ENCODE measurements at regions not wholly inside any gene's neighbourhood (a gene's known extent, or its start where the extent isn't known, plus 50 kb on each side); places are given as distances from the start of the nearest gene placed in this dataset.

DNA sequence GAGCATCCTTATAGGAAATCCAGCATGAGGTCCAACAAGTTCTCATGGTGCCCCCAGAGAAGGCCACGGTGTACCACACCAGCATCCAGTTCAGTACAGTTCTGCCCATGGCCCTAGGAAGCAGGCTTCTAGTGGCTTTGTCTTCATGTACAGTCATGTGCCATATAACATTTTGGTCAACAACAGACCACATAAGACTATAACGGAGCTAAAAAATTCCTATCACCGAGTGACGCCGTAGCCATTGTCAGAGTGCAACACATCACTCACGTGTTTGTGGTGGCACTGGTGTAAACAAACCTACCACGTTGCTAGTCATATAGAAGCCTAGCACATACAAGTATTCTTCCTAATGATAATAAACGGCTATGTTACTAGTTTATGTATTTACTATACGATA, 209.0 kb downstream of the ARRDC4 start:
- Histone ChIP-seq H3K27me3 (ENCODE audit: insufficient read depth, low read length) (no peaks in the 10 kb centered on the region), H3K79me2 (ENCODE audit: insufficient read depth, low read length) (no peaks in the 10 kb centered on the region), H4K20me1 (ENCODE audit: insufficient read depth, low read length) (no peaks in the 10 kb centered on the region), H3K4me2 (ENCODE audit: insufficient read depth, low read length) (no peak overlapping the region), H3K9me3 (ENCODE audit: low read depth, low read length) (no peaks in the 10 kb centered on the region), H3K27ac (ENCODE audit: low read depth, low read length) (no peak overlapping the region), H3K4me3 (ENCODE audit: insufficient read depth, low read length) (no peak overlapping the region), H2AFZ (ENCODE audit: low read length) (no peak overlapping the region), H3K36me3 (ENCODE audit: insufficient read depth, low read length) (no peaks in the 10 kb centered on the region), H3K4me1 (ENCODE audit: insufficient read depth, low read length) (no peaks in the 10 kb centered on the region)
- no peak for DNase-seq (ENCODE audit: insufficient read length, low spot score, missing footprints)
- TF ChIP-seq, protein P1, sequence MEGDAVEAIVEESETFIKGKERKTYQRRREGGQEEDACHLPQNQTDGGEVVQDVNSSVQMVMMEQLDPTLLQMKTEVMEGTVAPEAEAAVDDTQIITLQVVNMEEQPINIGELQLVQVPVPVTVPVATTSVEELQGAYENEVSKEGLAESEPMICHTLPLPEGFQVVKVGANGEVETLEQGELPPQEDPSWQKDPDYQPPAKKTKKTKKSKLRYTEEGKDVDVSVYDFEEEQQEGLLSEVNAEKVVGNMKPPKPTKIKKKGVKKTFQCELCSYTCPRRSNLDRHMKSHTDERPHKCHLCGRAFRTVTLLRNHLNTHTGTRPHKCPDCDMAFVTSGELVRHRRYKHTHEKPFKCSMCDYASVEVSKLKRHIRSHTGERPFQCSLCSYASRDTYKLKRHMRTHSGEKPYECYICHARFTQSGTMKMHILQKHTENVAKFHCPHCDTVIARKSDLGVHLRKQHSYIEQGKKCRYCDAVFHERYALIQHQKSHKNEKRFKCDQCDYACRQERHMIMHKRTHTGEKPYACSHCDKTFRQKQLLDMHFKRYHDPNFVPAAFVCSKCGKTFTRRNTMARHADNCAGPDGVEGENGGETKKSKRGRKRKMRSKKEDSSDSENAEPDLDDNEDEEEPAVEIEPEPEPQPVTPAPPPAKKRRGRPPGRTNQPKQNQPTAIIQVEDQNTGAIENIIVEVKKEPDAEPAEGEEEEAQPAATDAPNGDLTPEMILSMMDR (IDR thresholded peaks at IDR 0.05; ENCODE audit: extremely low read depth, low read depth, low read length): no peak

DNA sequence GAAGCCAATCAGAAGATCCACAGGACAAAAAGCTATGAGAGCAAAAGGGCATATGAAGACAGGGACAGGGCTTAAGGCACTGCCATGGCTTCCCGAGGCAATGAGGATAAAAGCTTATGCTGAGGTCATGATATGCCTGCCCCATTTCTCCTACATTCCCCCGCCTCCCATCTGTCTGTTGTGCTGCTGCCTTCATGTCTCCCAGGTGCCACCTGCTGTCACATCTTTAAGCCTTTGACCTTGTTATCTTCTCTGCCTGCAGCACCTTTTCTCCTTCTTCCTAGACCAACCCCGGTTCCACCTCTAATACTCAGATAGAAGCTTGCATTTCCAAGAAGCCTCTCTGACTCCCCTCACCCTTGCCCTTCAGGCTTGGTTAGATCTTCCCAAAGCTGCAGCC, 213.8 kb downstream of the ARRDC4 start:
- Histone ChIP-seq H3K4me1 (ENCODE audit: insufficient read depth, low read length) (no peaks in the 10 kb centered on the region), H3K4me2 (ENCODE audit: insufficient read depth, low read length) (no peak overlapping the region), H3K27me3 (ENCODE audit: insufficient read depth, low read length) (no peaks in the 10 kb centered on the region), H3K9me3 (ENCODE audit: low read depth, low read length) (no peaks in the 10 kb centered on the region), H4K20me1 (ENCODE audit: insufficient read depth, low read length) (no peaks in the 10 kb centered on the region), H3K4me3 (ENCODE audit: insufficient read depth, low read length) (no peak overlapping the region), H3K27ac (ENCODE audit: low read depth, low read length) (no peak overlapping the region), H3K79me2 (ENCODE audit: insufficient read depth, low read length) (no peaks in the 10 kb centered on the region), H2AFZ (ENCODE audit: low read length) (no peak overlapping the region), H3K36me3 (ENCODE audit: insufficient read depth, low read length) (no peaks in the 10 kb centered on the region)
- TF ChIP-seq, protein P1 (IDR thresholded peaks at IDR 0.05; ENCODE audit: extremely low read depth, low read depth, low read length): no peak
- DNase-seq (ENCODE audit: insufficient read length, low spot score, missing footprints): no peak

DNA sequence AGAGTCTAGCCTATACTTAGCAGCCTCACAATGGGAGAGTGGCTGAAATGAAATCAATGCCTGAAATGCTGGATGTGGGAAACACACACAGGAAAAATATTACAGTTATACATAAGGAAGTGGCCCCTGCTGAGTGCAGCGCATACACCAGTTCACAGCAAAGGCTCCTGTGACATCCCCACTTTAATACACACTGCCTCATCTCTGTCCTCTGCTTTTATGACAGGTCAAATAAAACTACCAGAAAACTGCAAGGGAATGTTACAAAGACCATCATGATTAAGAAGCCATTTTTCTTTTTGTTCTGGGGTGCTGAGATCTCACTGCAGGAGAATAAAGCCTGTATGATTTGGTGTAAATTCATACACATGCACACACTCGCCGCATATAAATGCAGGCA, 214.3 kb downstream of the ARRDC4 start:
- no peaks in the 10 kb centered on the region for H3K79me2 ChIP-seq (ENCODE audit: insufficient read depth, low read length)
- H3K27ac ChIP-seq (ENCODE audit: low read depth, low read length): no peak overlapping the region
- no peaks in the 10 kb centered on the region for H4K20me1 ChIP-seq (ENCODE audit: insufficient read depth, low read length)
- H3K4me2 ChIP-seq (ENCODE audit: insufficient read depth, low read length): no peak overlapping the region
- H3K9me3 ChIP-seq (ENCODE audit: low read depth, low read length): no peaks in the 10 kb centered on the region
- DNase-seq (ENCODE audit: insufficient read length, low spot score, missing footprints): no peak
- no peaks in the 10 kb centered on the region for H3K4me1 ChIP-seq (ENCODE audit: insufficient read depth, low read length)
- no peaks in the 10 kb centered on the region for H3K27me3 ChIP-seq (ENCODE audit: insufficient read depth, low read length)
- TF ChIP-seq, protein P1 (IDR thresholded peaks at IDR 0.05; ENCODE audit: extremely low read depth, low read depth, low read length): no peak
- no peak overlapping the region for H2AFZ ChIP-seq (ENCODE audit: low read length)
- H3K36me3 ChIP-seq (ENCODE audit: insufficient read depth, low read length): no peaks in the 10 kb centered on the region
- no peak overlapping the region for H3K4me3 ChIP-seq (ENCODE audit: insufficient read depth, low read length)

DNA sequence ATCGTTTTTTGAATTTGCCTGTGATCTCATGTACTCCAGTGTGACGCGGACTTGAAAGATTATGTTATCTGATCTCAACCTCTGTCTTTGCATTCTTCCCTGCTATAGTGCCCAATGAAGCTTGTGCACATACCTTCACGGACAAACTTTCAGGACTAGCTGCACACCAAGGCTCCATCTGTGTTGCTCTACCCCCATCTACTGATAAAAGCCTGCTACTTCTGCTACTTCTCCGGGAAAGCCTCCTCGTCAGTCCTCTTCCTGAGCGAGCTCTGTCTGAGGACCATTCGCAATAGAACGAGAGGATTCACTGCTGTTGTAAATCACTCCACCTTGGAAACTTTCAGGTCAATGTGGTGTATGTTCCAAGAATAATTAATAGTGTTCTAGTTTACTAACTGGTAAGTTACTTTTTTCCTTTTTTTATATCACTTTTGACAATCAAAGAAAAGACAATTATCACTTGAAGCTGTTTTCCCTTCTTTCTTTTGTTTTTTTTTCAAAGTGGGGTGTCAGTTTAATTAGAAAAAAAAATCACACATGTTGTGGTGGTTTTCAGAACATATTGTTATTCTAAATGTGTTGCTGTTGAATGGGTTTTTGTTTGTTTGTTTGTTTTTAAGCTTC, 217.6 kb downstream of the ARRDC4 start:
- H3K36me3 ChIP-seq (ENCODE audit: insufficient read depth, low read length): no peaks in the 10 kb centered on the region
- no peak for DNase-seq (ENCODE audit: insufficient read length, low spot score, missing footprints)
- TF ChIP-seq, protein P1 (IDR thresholded peaks at IDR 0.05; ENCODE audit: extremely low read depth, low read depth, low read length): peak; percentile 43
- no peaks in the 10 kb centered on the region for H3K79me2 ChIP-seq (ENCODE audit: insufficient read depth, low read length)
- no peaks in the 10 kb centered on the region for H3K27me3 ChIP-seq (ENCODE audit: insufficient read depth, low read length)
- no peak overlapping the region for H2AFZ ChIP-seq (ENCODE audit: low read length)
- no peaks in the 10 kb centered on the region for H3K9me3 ChIP-seq (ENCODE audit: low read depth, low read length)
- H3K27ac ChIP-seq (ENCODE audit: low read depth, low read length): no peak overlapping the region
- no peak overlapping the region for H3K4me3 ChIP-seq (ENCODE audit: insufficient read depth, low read length)
- H4K20me1 ChIP-seq (ENCODE audit: insufficient read depth, low read length): no peaks in the 10 kb centered on the region
- H3K4me1 ChIP-seq (ENCODE audit: insufficient read depth, low read length): no peaks in the 10 kb centered on the region
- H3K4me2 ChIP-seq (ENCODE audit: insufficient read depth, low read length): no peak overlapping the region

Measured in osteoblast (primary cell).